Hepatocyte (in vitro differentiated cells): ENCODE measurements at regions not wholly inside any gene's neighbourhood (a gene's known extent, or its start where the extent isn't known, plus 50 kb on each side); places are given as distances from the start of the nearest gene placed in this dataset.

Experiments used
- DNase-seq: peaks from one replicate; pipeline ENCODE4 v3.0.0-alpha.2; 2016; ENCODE audit warnings: low spot score
- H2AFZ ChIP-seq: fragments of 200-600 bp; sonication (generic); 2 replicates; pipeline ENCODE4 v1.6.0; 2016; ENCODE audit warnings: antibody characterized with exemption, mild to moderate bottlenecking
- H3K27ac ChIP-seq: fragments of 200-600 bp; sonication (generic); 2 replicates; pipeline ENCODE4 v1.5.1; 2016; ENCODE audit warnings: mild to moderate bottlenecking
- H3K27me3 ChIP-seq: fragments of 200-600 bp; sonication (generic); 2 replicates; pipeline ENCODE4 v1.6.1; 2016
- H3K36me3 ChIP-seq: fragments of 200-600 bp; sonication (generic); replicated peaks from 2 replicates; pipeline ENCODE4 v1.5.1; 2016; ENCODE audit warnings: low read depth; ENCODE audit not compliant: insufficient read depth
- H3K4me1 ChIP-seq: fragments of 200-600 bp; sonication (generic); 2 replicates; pipeline ENCODE4 v1.5.1; 2016; ENCODE audit warnings: mild to moderate bottlenecking, moderate library complexity; ENCODE audit not compliant: insufficient read depth
- H3K4me2 ChIP-seq: fragments of 200-600 bp; sonication (generic); 2 replicates; pipeline ENCODE4 v1.6.0; 2016
- H3K4me3 ChIP-seq: fragments of 200-600 bp; sonication (generic); 2 replicates; pipeline ENCODE4 v1.5.1; 2016; ENCODE audit warnings: mild to moderate bottlenecking
- H3K79me2 ChIP-seq: fragments of 200-600 bp; sonication (generic); 2 replicates; pipeline ENCODE4 v1.6.0; 2017; ENCODE audit warnings: mild to moderate bottlenecking
- H3K9me2 ChIP-seq: fragments of 200-600 bp; sonication (generic); replicated peaks from 2 replicates; pipeline ENCODE4 v1.6.0; 2017; ENCODE audit warnings: mild to moderate bottlenecking; ENCODE audit not compliant: insufficient read depth
- H3K9me3 ChIP-seq: fragments of 200-600 bp; sonication (generic); 2 replicates; pipeline ENCODE4 v1.5.1; 2016; ENCODE audit warnings: low read depth, mild to moderate bottlenecking
- H4K20me1 ChIP-seq: fragments of 200-600 bp; sonication (generic); 2 replicates; pipeline ENCODE4 v1.6.0; 2016; ENCODE audit warnings: mild to moderate bottlenecking; ENCODE audit not compliant: insufficient read depth, poor library complexity, severe bottlenecking
- EZH2 ChIP-seq: fragments of 200-600 bp; sonication (generic); IDR thresholded peaks from 2 replicates; pipeline ENCODE4 v1.6.1; 2016; ENCODE audit warnings: antibody characterized with exemption, mild to moderate bottlenecking, borderline replicate concordance
- EZH2phosphoT487 ChIP-seq: fragments of 200-600 bp; sonication (generic); IDR thresholded peaks from one replicate; pipeline ENCODE4 v1.6.1; 2018; ENCODE audit warnings: antibody characterized with exemption, mild to moderate bottlenecking, low read depth, moderate library complexity; ENCODE audit not compliant: unreplicated experiment, severe bottlenecking
- WGBS: methylation state at CpG from one replicate; pipeline ENCODE4 v1.1.6; 2016; ENCODE audit warnings: low lambda C conversion rate; ENCODE audit errors: missing lambda C conversion rate; 5-methylcytosine and 5-hydroxymethylcytosine counted together
- TF ChIP-seq, protein P1 (sequence below): fragments of 200-600 bp; sonication (generic); IDR thresholded peaks from 2 replicates; pipeline ENCODE4 v1.5.1; 2016; ENCODE audit warnings: antibody characterized with exemption, mild to moderate bottlenecking; ENCODE audit not compliant: poor library complexity

DNA sequence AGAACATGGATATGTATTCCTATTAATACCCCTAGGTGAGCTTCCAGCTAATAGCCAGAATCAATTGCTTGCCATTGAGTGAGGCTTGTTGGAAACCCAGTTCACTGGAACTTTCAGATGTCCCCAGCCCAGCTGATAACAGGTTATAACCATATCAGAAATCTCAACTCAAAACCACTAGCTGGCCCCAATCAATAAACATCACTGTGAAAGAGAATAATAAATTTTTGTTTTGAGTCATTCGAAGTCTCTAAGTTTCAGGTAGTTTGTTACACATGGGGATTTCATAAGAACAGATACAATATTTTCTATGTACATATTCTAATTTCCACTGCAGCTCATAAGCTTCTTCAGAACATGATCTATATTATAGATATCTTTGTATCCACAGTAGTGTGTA lies 162.9 kb upstream of the SNX7 start:
- H3K4me1 ChIP-seq: no peaks in the 10 kb centered on the region
- H3K4me2 ChIP-seq: no peak overlapping the region
- H3K9me3 ChIP-seq: no peaks in the 10 kb centered on the region
- DNase-seq: no peak
- H3K79me2 ChIP-seq: no peaks in the 10 kb centered on the region
- H2AFZ ChIP-seq: no peak overlapping the region
- H3K27me3 ChIP-seq: no peaks in the 10 kb centered on the region
- H4K20me1 ChIP-seq: no peaks in the 10 kb centered on the region
- WGBS: 96% methylated on average over 1 of the region's 1 CpG
- TF ChIP-seq, protein P1, sequence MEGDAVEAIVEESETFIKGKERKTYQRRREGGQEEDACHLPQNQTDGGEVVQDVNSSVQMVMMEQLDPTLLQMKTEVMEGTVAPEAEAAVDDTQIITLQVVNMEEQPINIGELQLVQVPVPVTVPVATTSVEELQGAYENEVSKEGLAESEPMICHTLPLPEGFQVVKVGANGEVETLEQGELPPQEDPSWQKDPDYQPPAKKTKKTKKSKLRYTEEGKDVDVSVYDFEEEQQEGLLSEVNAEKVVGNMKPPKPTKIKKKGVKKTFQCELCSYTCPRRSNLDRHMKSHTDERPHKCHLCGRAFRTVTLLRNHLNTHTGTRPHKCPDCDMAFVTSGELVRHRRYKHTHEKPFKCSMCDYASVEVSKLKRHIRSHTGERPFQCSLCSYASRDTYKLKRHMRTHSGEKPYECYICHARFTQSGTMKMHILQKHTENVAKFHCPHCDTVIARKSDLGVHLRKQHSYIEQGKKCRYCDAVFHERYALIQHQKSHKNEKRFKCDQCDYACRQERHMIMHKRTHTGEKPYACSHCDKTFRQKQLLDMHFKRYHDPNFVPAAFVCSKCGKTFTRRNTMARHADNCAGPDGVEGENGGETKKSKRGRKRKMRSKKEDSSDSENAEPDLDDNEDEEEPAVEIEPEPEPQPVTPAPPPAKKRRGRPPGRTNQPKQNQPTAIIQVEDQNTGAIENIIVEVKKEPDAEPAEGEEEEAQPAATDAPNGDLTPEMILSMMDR: no peak
- no peak for TF ChIP-seq EZH2
- TF ChIP-seq EZH2phosphoT487: no peak
- H3K27ac ChIP-seq: no peak overlapping the region
- H3K4me3 ChIP-seq: no peak overlapping the region
- H3K36me3 ChIP-seq: no peaks in the 10 kb centered on the region
- H3K9me2 ChIP-seq: no peaks in the 10 kb centered on the region

DNA sequence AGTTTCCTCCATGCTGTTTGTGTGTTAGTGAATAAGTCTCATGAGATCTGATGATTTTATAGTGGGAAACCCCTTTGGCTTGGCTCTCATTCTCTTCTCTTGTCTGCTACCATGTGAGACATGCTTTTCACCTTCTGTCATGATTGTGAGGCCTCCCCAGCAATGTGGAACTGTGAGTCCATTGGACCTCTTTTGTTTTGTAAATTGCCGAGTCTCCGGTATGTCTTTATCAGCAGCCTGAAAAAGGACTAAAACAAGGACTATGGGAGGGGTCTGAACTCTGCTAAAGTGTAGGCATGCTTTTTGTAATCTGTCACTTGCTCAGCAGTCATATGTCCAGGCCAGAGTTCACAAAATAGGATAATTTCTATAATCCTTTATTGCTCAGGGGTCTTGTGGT lies 164.0 kb upstream of the SNX7 start:
- H3K27ac ChIP-seq: no peak overlapping the region
- no peak overlapping the region for H2AFZ ChIP-seq
- no peak overlapping the region for H3K4me2 ChIP-seq
- H3K9me2 ChIP-seq: no peaks in the 10 kb centered on the region
- no peak for DNase-seq
- no peaks in the 10 kb centered on the region for H3K27me3 ChIP-seq
- no peaks in the 10 kb centered on the region for H3K9me3 ChIP-seq
- no peak overlapping the region for H3K4me3 ChIP-seq
- H3K79me2 ChIP-seq: no peaks in the 10 kb centered on the region
- H3K4me1 ChIP-seq: no peaks in the 10 kb centered on the region
- WGBS: 82% methylated on average over 2 of the region's 2 CpGs
- no peaks in the 10 kb centered on the region for H3K36me3 ChIP-seq
- TF ChIP-seq, protein P1: no peak
- no peaks in the 10 kb centered on the region for H4K20me1 ChIP-seq

DNA sequence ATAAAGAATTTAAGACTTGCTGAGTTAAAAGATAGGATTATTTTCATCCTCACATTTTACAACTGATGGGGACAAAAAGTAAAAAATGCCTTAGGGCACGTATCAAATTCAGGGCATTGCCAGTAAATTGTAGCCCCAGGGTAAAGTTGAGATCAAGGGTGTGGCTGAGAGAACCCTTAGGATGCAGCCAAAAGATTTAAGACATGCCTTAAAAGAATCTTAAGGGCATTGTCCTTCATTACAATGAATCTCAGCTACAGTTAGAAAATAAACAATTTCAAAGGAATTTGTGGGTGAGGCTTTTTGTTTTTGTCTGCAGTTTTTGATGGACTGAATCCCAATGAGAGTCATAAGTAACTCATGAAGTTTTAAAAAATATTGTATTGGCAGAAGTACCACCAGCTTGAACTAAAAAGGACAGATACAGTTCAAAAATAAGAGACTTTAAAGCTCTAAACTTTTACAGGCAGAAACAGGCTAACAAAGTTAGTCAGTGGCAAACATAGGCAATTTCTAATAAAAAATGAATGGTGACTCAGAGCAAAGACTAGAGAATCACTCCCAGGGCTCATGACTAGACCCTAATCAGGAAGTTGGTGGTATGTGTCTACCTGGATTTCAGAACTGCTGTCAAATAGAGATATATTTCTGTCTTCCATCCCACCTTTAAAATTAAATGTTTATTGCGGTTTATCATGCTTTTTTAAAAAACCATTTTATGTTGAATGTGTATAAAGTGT lies 165.1 kb upstream of the SNX7 start:
- no peak overlapping the region for H3K4me3 ChIP-seq
- H3K4me1 ChIP-seq: no peaks in the 10 kb centered on the region
- 81% methylated on average over 2 of the region's 2 CpGs for WGBS
- no peak overlapping the region for H3K27ac ChIP-seq
- H3K27me3 ChIP-seq: no peaks in the 10 kb centered on the region
- no peaks in the 10 kb centered on the region for H3K9me3 ChIP-seq
- H3K4me2 ChIP-seq: no peak overlapping the region
- DNase-seq: no peak
- H3K9me2 ChIP-seq: no peaks in the 10 kb centered on the region
- TF ChIP-seq, protein P1: no peak
- TF ChIP-seq EZH2 (no peak), EZH2phosphoT487 (no peak)
- H3K79me2 ChIP-seq: no peaks in the 10 kb centered on the region
- H3K36me3 ChIP-seq: no peaks in the 10 kb centered on the region
- no peaks in the 10 kb centered on the region for H4K20me1 ChIP-seq
- no peak overlapping the region for H2AFZ ChIP-seq

DNA sequence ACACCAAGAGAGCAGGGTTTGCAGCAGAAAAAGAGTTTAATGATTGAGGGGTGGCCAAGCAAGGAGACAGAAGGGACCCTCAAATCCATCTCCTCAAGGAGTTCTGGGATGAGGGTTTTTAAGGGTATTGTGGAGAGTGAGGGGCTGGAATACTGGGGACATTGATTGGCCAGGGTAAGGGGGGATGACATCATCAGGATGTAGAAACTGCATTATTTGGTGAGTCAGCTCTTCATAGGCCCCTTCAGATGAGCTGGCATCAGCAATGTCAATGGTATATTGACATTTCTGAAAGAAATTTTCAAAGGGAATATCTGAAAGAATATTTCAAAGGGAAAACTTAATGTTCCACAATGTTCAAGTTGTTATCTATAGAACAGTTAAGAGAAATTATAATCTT lies 168.1 kb upstream of the SNX7 start:
- Histone ChIP-seq H3K4me1 (no peaks in the 10 kb centered on the region), H4K20me1 (no peaks in the 10 kb centered on the region), H3K79me2 (no peaks in the 10 kb centered on the region), H3K36me3 (no peaks in the 10 kb centered on the region), H3K9me2 (no peaks in the 10 kb centered on the region), H3K9me3 (no peaks in the 10 kb centered on the region), H3K27ac (no peak overlapping the region), H3K4me2 (no peak overlapping the region), H3K4me3 (no peak overlapping the region), H3K27me3 (no peaks in the 10 kb centered on the region), H2AFZ (no peak overlapping the region)
- DNase-seq: no peak
- TF ChIP-seq, protein P1: no peak
